CD14-positive monocyte (primary cell): ENCODE measurements at regions not wholly inside any gene's neighbourhood (a gene's known extent, or its start where the extent isn't known, plus 50 kb on each side); places are given as distances from the start of the nearest gene placed in this dataset.

Experiments
- DNase-seq, 3 donors: peaks; one replicate each; pipeline ENCODE4 v3.0.0-alpha.2; 2011 to 2022
- H2AFZ ChIP-seq: 2 replicates; pipeline ENCODE4 v1.6.0; 2012; ENCODE audit warnings: mild to moderate bottlenecking, low read depth, low read length, inconsistent platforms; ENCODE audit not compliant: insufficient read depth, poor library complexity, severe bottlenecking
- H3K27ac ChIP-seq, 2 donors: 1 replicate in 1 of 2; 2 replicates in 1 of 2; pipeline ENCODE4 v1.5.1; 2012 to 2013; ENCODE audit warnings: low read length in 2 of 2, control low read depth in 1 of 2, inconsistent platforms in 1 of 2, low read depth in 1 of 2, mild to moderate bottlenecking in 1 of 2
- H3K27me3 ChIP-seq, 2 donors: one replicate each; pipeline versions ENCODE4 v1.6.0 to v1.6.1; 2011 to 2013; ENCODE audit warnings: low read length in 2 of 2; ENCODE audit not compliant: control insufficient read depth in 2 of 2, insufficient read depth in 2 of 2
- H3K36me3 ChIP-seq, 2 donors: replicated peaks in 1 of 2; 1 replicate in 1 of 2; 2 replicates in 1 of 2; pipeline versions ENCODE4 v1.5.1 to v1.6.1; 2012 to 2013; ENCODE audit warnings: low read length in 2 of 2, control low read depth in 1 of 2, inconsistent platforms in 1 of 2, mild to moderate bottlenecking in 1 of 2; ENCODE audit not compliant: insufficient read depth in 2 of 2, control insufficient read depth in 1 of 2
- H3K4me1 ChIP-seq, 2 donors: 1 replicate in 1 of 2; 2 replicates in 1 of 2; pipeline versions ENCODE4 v1.5.1 to v1.6.1; 2012 to 2013; ENCODE audit warnings: low read length in 2 of 2, control low read depth in 1 of 2, inconsistent platforms in 1 of 2, mild to moderate bottlenecking in 1 of 2, moderate library complexity in 1 of 2; ENCODE audit not compliant: insufficient read depth in 2 of 2, control insufficient read depth in 1 of 2
- H3K4me2 ChIP-seq: replicated peaks from 2 replicates; pipeline ENCODE3; 2012; ENCODE audit warnings: low read length, moderate library complexity, mild to moderate bottlenecking; ENCODE audit not compliant: poor library complexity, severe bottlenecking; ENCODE audit errors: extremely low read depth
- H3K4me3 ChIP-seq, 3 experiments: fragments of 200-600 bp in 1 of 3; sonication (generic) in 1 of 3; replicated peaks in 1 of 3; 1 replicate in 2 of 3; 2 replicates in 1 of 3; pipeline ENCODE4 v1.5.1; 2011 to 2013; ENCODE audit warnings: low read length in 3 of 3, mild to moderate bottlenecking in 3 of 3, control low read depth in 2 of 3, low read depth in 2 of 3, inconsistent platforms in 1 of 3, moderate library complexity in 1 of 3
- H3K79me2 ChIP-seq: 2 replicates; pipeline ENCODE4 v1.6.0; 2012; ENCODE audit warnings: mild to moderate bottlenecking, control low read depth, inconsistent platforms, low read length, moderate library complexity; ENCODE audit not compliant: insufficient read depth
- H3K9ac ChIP-seq: 2 replicates; pipeline ENCODE4 v1.6.0; 2017; ENCODE audit warnings: low read length, mild to moderate bottlenecking; ENCODE audit not compliant: insufficient read depth, poor library complexity, severe bottlenecking
- H3K9me3 ChIP-seq, 2 donors: replicated peaks in 1 of 2; 1 replicate in 1 of 2; 2 replicates in 1 of 2; pipeline versions ENCODE4 v1.5.1 to v1.6.1; 2012 to 2013; ENCODE audit warnings: low read length in 2 of 2, control low read depth in 1 of 2; ENCODE audit not compliant: control insufficient read depth in 1 of 2, insufficient read depth in 1 of 2
- H4K20me1 ChIP-seq: 2 replicates; pipeline ENCODE4 v1.6.0; 2012; ENCODE audit warnings: mild to moderate bottlenecking, low read length, control low read depth, moderate library complexity; ENCODE audit not compliant: insufficient read depth
- H3K27ac Mint-ChIP-seq, 7 donors: one replicate each; pipeline ENCODE4 v1.8.0; 2020; ENCODE audit warnings: mild to moderate bottlenecking in 7 of 7, mixed read lengths in 7 of 7, moderate library complexity in 6 of 7, inconsistent platforms in 2 of 7
- H3K27me3 Mint-ChIP-seq, 3 donors: one replicate each; pipeline ENCODE4 v1.8.0; 2021 to 2022; ENCODE audit warnings: low read depth in 3 of 3, mild to moderate bottlenecking in 3 of 3, mixed read lengths in 3 of 3, moderate library complexity in 3 of 3, inconsistent platforms in 1 of 3
- H3K36me3 Mint-ChIP-seq, 2 donors: one replicate each; pipeline ENCODE4 v1.8.0; 2020; ENCODE audit warnings: mixed read lengths in 2 of 2, inconsistent platforms in 1 of 2, mild to moderate bottlenecking in 1 of 2
- H3K4me1 Mint-ChIP-seq: one replicate; pipeline ENCODE4 v1.8.0; 2020; ENCODE audit warnings: mild to moderate bottlenecking, mixed read lengths
- H3K4me3 Mint-ChIP-seq, 2 donors: one replicate each; pipeline ENCODE4 v1.8.0; 2020; ENCODE audit warnings: mild to moderate bottlenecking in 2 of 2, mixed read lengths in 2 of 2, moderate library complexity in 1 of 2
- H3K9me3 Mint-ChIP-seq, 7 donors: one replicate each; pipeline ENCODE4 v1.8.0; 2020 to 2022; ENCODE audit warnings: mixed read lengths in 7 of 7, mild to moderate bottlenecking in 6 of 7, moderate library complexity in 6 of 7, inconsistent platforms in 2 of 7
- WGBS: methylation state at CpG from one replicate; pipeline ENCODE4 v1.1.5; 2013; ENCODE audit warnings: missing lambda C conversion rate; ENCODE audit not compliant: insufficient coverage; 5-methylcytosine and 5-hydroxymethylcytosine counted together
- intact Hi-C, 2 donors: fragments of 100-400 bp; cut with micrococcal nuclease; formaldehyde crosslinking; loops; one replicate each; pipeline versions ENCODE4 v1.15.0 to v1.15.1; 2023
- TF ChIP-seq, protein P1 (sequence below): fragments of 200-600 bp; IDR thresholded peaks from one replicate; pipeline ENCODE4 v1.8.0; 2022; ENCODE audit warnings: antibody characterized with exemption, mild to moderate bottlenecking

- Histone ChIP-seq H3K36me3 (no peaks in the 10 kb centered on the region), H3K27me3 (no peaks in the 10 kb centered on the region), H3K4me1 (peaks cover 0 to 3% of the 10 kb centered on the region in 2 donors), H3K4me3 (no peak overlapping the region), H2AFZ (no peak overlapping the region), H3K79me2 (no peaks in the 10 kb centered on the region), H4K20me1 (no peaks in the 10 kb centered on the region), H3K9me3 (no peaks in the 10 kb centered on the region), H3K4me2 (no peak overlapping the region), H3K9ac (no peak overlapping the region), H3K27ac (no peak overlapping the region)
- no peak for DNase-seq
- WGBS = no CpG with 5 or more reads among the region's 3 CpGs
- peaks cover 0 to 8% (median 2%) of the 10 kb centered on the region in 7 donors for H3K9me3 Mint-ChIP-seq
- H3K4me1 Mint-ChIP-seq = peaks cover 15% of the 10 kb centered on the region
- H3K36me3 Mint-ChIP-seq = no peaks in the 10 kb centered on the region
- H3K27ac Mint-ChIP-seq = no peak overlapping the region
- intact Hi-C loops = no loop called here
- TF ChIP-seq, protein P1, sequence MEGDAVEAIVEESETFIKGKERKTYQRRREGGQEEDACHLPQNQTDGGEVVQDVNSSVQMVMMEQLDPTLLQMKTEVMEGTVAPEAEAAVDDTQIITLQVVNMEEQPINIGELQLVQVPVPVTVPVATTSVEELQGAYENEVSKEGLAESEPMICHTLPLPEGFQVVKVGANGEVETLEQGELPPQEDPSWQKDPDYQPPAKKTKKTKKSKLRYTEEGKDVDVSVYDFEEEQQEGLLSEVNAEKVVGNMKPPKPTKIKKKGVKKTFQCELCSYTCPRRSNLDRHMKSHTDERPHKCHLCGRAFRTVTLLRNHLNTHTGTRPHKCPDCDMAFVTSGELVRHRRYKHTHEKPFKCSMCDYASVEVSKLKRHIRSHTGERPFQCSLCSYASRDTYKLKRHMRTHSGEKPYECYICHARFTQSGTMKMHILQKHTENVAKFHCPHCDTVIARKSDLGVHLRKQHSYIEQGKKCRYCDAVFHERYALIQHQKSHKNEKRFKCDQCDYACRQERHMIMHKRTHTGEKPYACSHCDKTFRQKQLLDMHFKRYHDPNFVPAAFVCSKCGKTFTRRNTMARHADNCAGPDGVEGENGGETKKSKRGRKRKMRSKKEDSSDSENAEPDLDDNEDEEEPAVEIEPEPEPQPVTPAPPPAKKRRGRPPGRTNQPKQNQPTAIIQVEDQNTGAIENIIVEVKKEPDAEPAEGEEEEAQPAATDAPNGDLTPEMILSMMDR = no peak
- H3K4me3 Mint-ChIP-seq = no peak overlapping the region
- no peaks in the 10 kb centered on the region for H3K27me3 Mint-ChIP-seq
Measured at GRCh38 chr3:31403197-31403596, 129.5 kb upstream of the STT3B start.

DNA sequence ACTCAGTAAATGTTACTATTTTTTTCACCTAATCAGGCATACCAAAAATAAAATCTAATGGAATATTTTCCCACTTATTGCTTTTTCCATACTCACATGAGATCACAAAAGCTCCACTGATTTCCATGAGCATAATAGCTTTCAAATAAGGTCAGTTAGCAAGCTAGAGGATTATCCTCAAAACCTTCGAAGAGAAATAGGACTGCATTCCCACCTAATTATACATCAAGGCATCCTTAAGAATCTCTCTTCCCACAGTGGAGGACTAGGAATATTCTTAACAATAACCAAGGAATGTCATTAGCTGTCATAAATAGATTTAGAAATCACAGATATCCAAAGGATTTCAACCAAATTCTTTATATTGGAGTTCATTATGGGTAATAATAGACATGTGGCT lies 127.9 kb upstream of the STT3B start:
- Histone ChIP-seq H3K9ac (no peak overlapping the region), H3K27me3 (no peaks in the 10 kb centered on the region), H3K9me3 (no peaks in the 10 kb centered on the region), H3K27ac (no peak overlapping the region), H4K20me1 (no peaks in the 10 kb centered on the region), H3K4me1 (peaks cover 0 to 3% of the 10 kb centered on the region in 2 donors), H3K79me2 (no peaks in the 10 kb centered on the region), H3K36me3 (no peaks in the 10 kb centered on the region), H2AFZ (no peak overlapping the region), H3K4me3 (no peak overlapping the region), H3K4me2 (no peak overlapping the region)
- TF ChIP-seq, protein P1 = no peak
- intact Hi-C loops = no loop called here
- no CpG with 5 or more reads among the region's 1 CpG for WGBS
- Mint-ChIP-seq H3K27me3 (no peaks in the 10 kb centered on the region), H3K36me3 (no peaks in the 10 kb centered on the region), H3K9me3 (peaks cover 0 to 7% (median 1%) of the 10 kb centered on the region in 7 donors), H3K4me1 (peaks cover 8% of the 10 kb centered on the region), H3K27ac (no peak overlapping the region), H3K4me3 (no peak overlapping the region)
- no peak for DNase-seq
